Osteoblast (primary cell): ENCODE measurements at regions not wholly inside any gene's neighbourhood (a gene's known extent, or its start where the extent isn't known, plus 50 kb on each side); places are given as distances from the start of the nearest gene placed in this dataset.
A peak's percentile ranks its signal among the peaks of the same experiment; 100 is the strongest.

Experiments used
- DNase-seq: peaks from one replicate; pipeline ENCODE4 v3.0.0; 2011; ENCODE audit warnings: low spot score, mixed read lengths; ENCODE audit not compliant: insufficient read length; ENCODE audit errors: missing footprints
- H2AFZ ChIP-seq: 2 replicates; pipeline ENCODE4 v1.6.0; 2011; ENCODE audit warnings: mild to moderate bottlenecking, low read length
- H3K27ac ChIP-seq: 2 replicates; pipeline ENCODE4 v1.5.1; 2011; ENCODE audit warnings: mild to moderate bottlenecking, low read depth, low read length, moderate library complexity
- H3K27me3 ChIP-seq: 2 replicates; pipeline ENCODE4 v1.6.0; 2012; ENCODE audit warnings: mild to moderate bottlenecking, control low read depth, inconsistent platforms, low read length, moderate library complexity; ENCODE audit not compliant: insufficient read depth
- H3K36me3 ChIP-seq: 2 replicates; pipeline ENCODE4 v1.5.1; 2011; ENCODE audit warnings: mild to moderate bottlenecking, low read length, control low read depth, moderate library complexity; ENCODE audit not compliant: insufficient read depth
- H3K4me1 ChIP-seq: 2 replicates; pipeline ENCODE4 v1.5.1; 2011; ENCODE audit warnings: mild to moderate bottlenecking, low read length, control low read depth, moderate library complexity; ENCODE audit not compliant: insufficient read depth
- H3K4me2 ChIP-seq: 2 replicates; pipeline ENCODE4 v1.6.0; 2011; ENCODE audit warnings: mild to moderate bottlenecking, low read length; ENCODE audit not compliant: insufficient read depth
- H3K4me3 ChIP-seq: fragments of 200-600 bp; sonication (generic); 3 replicates; pipeline ENCODE4 v1.5.1; 2012; ENCODE audit warnings: mild to moderate bottlenecking, low read length, inconsistent platforms; ENCODE audit not compliant: insufficient read depth
- H3K79me2 ChIP-seq: 2 replicates; pipeline ENCODE4 v1.6.0; 2012; ENCODE audit warnings: mild to moderate bottlenecking, low read length, control low read depth, inconsistent platforms; ENCODE audit not compliant: insufficient read depth
- H3K9me3 ChIP-seq: 2 replicates; pipeline ENCODE4 v1.5.1; 2011; ENCODE audit warnings: low read depth, low read length, control low read depth
- H4K20me1 ChIP-seq: 2 replicates; pipeline ENCODE4 v1.6.0; 2012; ENCODE audit warnings: mild to moderate bottlenecking, low read length, control low read depth; ENCODE audit not compliant: insufficient read depth
- CTCF ChIP-seq: IDR thresholded peaks from 2 replicates; pipeline ENCODE4 v1.5.1; 2011; ENCODE audit warnings: mild to moderate bottlenecking, low read depth, low read length, moderate library complexity; ENCODE audit errors: extremely low read depth

- H3K4me1 ChIP-seq = no peaks in the 10 kb centered on the region
- H3K27ac ChIP-seq = no peak overlapping the region
- H2AFZ ChIP-seq = no peak overlapping the region
- no peaks in the 10 kb centered on the region for H3K36me3 ChIP-seq
- H3K9me3 ChIP-seq = no peaks in the 10 kb centered on the region
- peaks cover 72% of the 10 kb centered on the region for H4K20me1 ChIP-seq
- H3K79me2 ChIP-seq = peaks cover 68% of the 10 kb centered on the region
- peak; percentile 71 for DNase-seq
- no peak overlapping the region for H3K4me3 ChIP-seq
- H3K4me2 ChIP-seq = no peak overlapping the region
- TF ChIP-seq CTCF = no peak
- H3K27me3 ChIP-seq = no peaks in the 10 kb centered on the region
These were observed 169.6 kb downstream of the CRYBB2 start for GRCh38 chr22:25388866-25389540.

GRCh38 chr22:25389541-25389919 is 170.1 kb downstream of the CRYBB2 start:
- H3K27ac ChIP-seq = no peak overlapping the region
- DNase-seq = no peak
- H3K4me1 ChIP-seq = no peaks in the 10 kb centered on the region
- no peaks in the 10 kb centered on the region for H3K27me3 ChIP-seq
- no peak overlapping the region for H3K4me3 ChIP-seq
- H2AFZ ChIP-seq = no peak overlapping the region
- H3K36me3 ChIP-seq = no peaks in the 10 kb centered on the region
- no peaks in the 10 kb centered on the region for H3K9me3 ChIP-seq
- TF ChIP-seq CTCF = no peak
- peaks cover 67% of the 10 kb centered on the region for H3K79me2 ChIP-seq
- no peak overlapping the region for H3K4me2 ChIP-seq
- peaks cover 71% of the 10 kb centered on the region for H4K20me1 ChIP-seq

- no peaks in the 10 kb centered on the region for H3K27me3 ChIP-seq
- no peaks in the 10 kb centered on the region for H3K9me3 ChIP-seq
- H3K4me2 ChIP-seq = no peak overlapping the region
- peaks cover 71% of the 10 kb centered on the region for H3K79me2 ChIP-seq
- no peak overlapping the region for H2AFZ ChIP-seq
- H3K4me1 ChIP-seq = no peaks in the 10 kb centered on the region
- H3K27ac ChIP-seq = no peak overlapping the region
- no peaks in the 10 kb centered on the region for H3K36me3 ChIP-seq
- no peak overlapping the region for H3K4me3 ChIP-seq
- TF ChIP-seq CTCF = no peak
- DNase-seq = peak; percentile 56
- peaks cover 79% of the 10 kb centered on the region for H4K20me1 ChIP-seq
These were observed 171.1 kb downstream of the CRYBB2 start for GRCh38 chr22:25390297-25391240.

GRCh38 chr22:25392584-25392983 is 171.9 kb upstream of the GRK3 start:
- no peak for TF ChIP-seq CTCF
- DNase-seq = no peak
- H3K4me2 ChIP-seq = no peak overlapping the region
- H3K36me3 ChIP-seq = no peaks in the 10 kb centered on the region
- no peaks in the 10 kb centered on the region for H3K9me3 ChIP-seq
- no peak overlapping the region for H3K4me3 ChIP-seq
- H3K4me1 ChIP-seq = no peaks in the 10 kb centered on the region
- H4K20me1 ChIP-seq = peaks cover 75% of the 10 kb centered on the region
- peaks cover 73% of the 10 kb centered on the region for H3K79me2 ChIP-seq
- no peaks in the 10 kb centered on the region for H3K27me3 ChIP-seq
- no peak overlapping the region for H3K27ac ChIP-seq
- no peak overlapping the region for H2AFZ ChIP-seq
